Ectodermal cell (in vitro differentiated cells): ENCODE measurements at regions not wholly inside any gene's neighbourhood (a gene's known extent, or its start where the extent isn't known, plus 50 kb on each side); places are given as distances from the start of the nearest gene placed in this dataset.

Source experiments
- H3K27ac ChIP-seq: 2 replicates; pipeline ENCODE4 v1.7.0; 2013; ENCODE audit warnings: mild to moderate bottlenecking, low read depth, low read length; ENCODE audit not compliant: insufficient read depth, poor library complexity, severe bottlenecking
- H3K27me3 ChIP-seq: 2 replicates; pipeline ENCODE4 v1.7.0; 2013; ENCODE audit warnings: mild to moderate bottlenecking, low read length; ENCODE audit not compliant: insufficient read depth, control insufficient read depth, poor library complexity, severe bottlenecking
- H3K36me3 ChIP-seq: one replicate; pipeline ENCODE4 v1.7.0; 2013; ENCODE audit warnings: low read length; ENCODE audit not compliant: control insufficient read depth, insufficient read depth
- H3K4me1 ChIP-seq: one replicate; pipeline ENCODE4 v1.7.0; 2013; ENCODE audit warnings: low read length; ENCODE audit not compliant: control insufficient read depth, insufficient read depth
- H3K4me3 ChIP-seq: 2 replicates; pipeline ENCODE4 v1.7.0; 2013; ENCODE audit warnings: low read depth, low read length, control low read depth; ENCODE audit not compliant: insufficient read depth
- H3K9me3 ChIP-seq: 2 replicates; pipeline ENCODE4 v1.7.0; 2013; ENCODE audit warnings: mild to moderate bottlenecking, low read length, moderate library complexity; ENCODE audit not compliant: control insufficient read depth
- WGBS, 2 experiments: methylation state at CpG; one replicate each; pipeline ENCODE4 v1.1.7; 2013; ENCODE audit warnings: missing lambda C conversion rate in 2 of 2; 5-methylcytosine and 5-hydroxymethylcytosine counted together

DNA sequence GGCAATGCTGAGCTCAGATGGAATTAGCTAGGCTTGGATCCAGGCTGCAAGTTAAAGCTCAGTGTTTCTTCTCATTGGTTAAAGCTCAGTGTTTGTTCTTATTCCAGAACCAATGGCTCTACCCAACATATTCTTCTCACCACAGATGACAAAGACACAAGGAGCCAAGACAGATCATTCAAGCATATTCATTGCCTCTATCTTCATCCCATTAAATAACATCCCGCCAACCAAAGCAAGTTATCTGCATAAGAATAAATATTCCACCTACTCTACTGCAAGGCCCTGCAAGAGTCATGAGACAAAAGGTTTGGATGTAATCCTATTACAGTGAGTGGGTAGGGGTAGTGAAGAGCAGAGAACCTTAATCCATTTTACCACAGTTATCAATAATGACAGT is 766.5 kb downstream of the C4orf33 start:
- H3K27ac ChIP-seq: no peak overlapping the region
- no peaks in the 10 kb centered on the region for H3K9me3 ChIP-seq
- H3K4me3 ChIP-seq: no peak overlapping the region
- H3K4me1 ChIP-seq: peaks cover 10% of the 10 kb centered on the region
- H3K36me3 ChIP-seq: no peaks in the 10 kb centered on the region
- no peaks in the 10 kb centered on the region for H3K27me3 ChIP-seq
- WGBS, 2 experiments: 40% methylated on average over 1 of the region's 1 CpG; no CpG with 5 or more reads in 1 of the 2 experiments

DNA sequence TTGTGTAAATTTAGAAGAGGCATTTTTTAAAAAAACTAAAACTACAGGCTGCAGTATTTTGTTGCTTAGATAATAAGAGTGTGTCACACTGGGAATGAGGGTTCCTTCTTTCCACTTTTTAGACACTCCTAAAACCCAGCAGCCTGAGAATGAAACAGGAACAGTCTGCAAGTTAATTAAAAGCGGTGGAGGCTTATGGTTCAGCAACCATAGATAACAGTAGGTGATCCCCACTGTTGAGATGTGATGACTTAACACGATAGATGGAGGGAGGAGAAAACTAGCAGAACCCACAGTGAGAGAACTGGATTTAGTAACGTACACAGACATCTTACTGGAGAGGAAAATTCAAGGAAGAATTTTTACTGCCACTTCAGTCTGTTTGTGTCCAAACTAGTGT is 767.3 kb downstream of the C4orf33 start:
- Histone ChIP-seq H3K27ac (no peak overlapping the region), H3K9me3 (no peaks in the 10 kb centered on the region), H3K4me1 (peaks cover 10% of the 10 kb centered on the region), H3K27me3 (no peaks in the 10 kb centered on the region), H3K36me3 (no peaks in the 10 kb centered on the region), H3K4me3 (no peak overlapping the region)
- 23 to 29% methylated on average over 3 of the region's 3 CpGs for WGBS, 2 experiments

DNA sequence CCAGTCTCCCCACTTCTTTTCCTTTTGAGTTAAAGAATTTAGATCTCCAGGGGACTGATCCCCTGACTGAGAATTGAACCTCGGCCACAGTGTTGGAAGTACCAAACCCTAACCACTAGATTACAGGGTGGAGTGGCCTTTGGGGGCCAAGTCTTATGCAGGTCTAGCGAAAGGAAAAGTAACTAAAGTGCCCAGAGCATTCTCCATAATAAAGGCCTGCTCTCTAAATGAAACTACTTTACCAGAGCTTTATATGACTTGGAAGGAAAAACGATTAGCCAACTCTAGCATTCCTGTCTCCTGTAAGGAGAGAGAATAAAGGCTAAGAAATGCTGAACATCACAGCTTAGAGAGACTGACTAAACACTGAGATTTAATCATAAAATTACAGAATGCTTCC is 788.0 kb downstream of the C4orf33 start:
- Histone ChIP-seq H3K4me3 (no peak overlapping the region), H3K4me1 (no peaks in the 10 kb centered on the region), H3K27ac (no peak overlapping the region), H3K9me3 (no peaks in the 10 kb centered on the region), H3K36me3 (no peaks in the 10 kb centered on the region), H3K27me3 (no peaks in the 10 kb centered on the region)
- 79 to 89% methylated on average over 3 of the region's 3 CpGs for WGBS, 2 experiments

DNA sequence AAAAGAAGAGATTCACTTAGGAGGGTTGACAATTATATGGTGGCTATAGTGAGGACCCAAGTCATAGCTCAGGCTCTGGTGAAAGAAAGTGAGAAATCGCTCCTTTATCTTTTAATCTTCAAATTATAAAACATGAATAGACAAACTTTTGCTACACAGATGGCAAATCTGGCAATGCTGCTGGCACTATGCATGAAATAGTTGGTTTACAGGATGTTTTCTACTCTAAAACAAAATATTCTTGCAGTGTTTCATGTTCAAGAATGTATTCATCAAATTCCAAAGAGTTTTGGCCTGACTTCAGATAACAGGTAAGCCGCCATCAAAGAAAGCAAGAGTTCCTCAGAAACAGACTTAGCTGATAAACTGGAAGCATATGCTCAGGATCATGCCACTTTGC is 801.2 kb downstream of the C4orf33 start:
- no peak overlapping the region for H3K4me3 ChIP-seq
- H3K27ac ChIP-seq: no peak overlapping the region
- H3K9me3 ChIP-seq: no peaks in the 10 kb centered on the region
- no peaks in the 10 kb centered on the region for H3K4me1 ChIP-seq
- H3K27me3 ChIP-seq: no peaks in the 10 kb centered on the region
- H3K36me3 ChIP-seq: no peaks in the 10 kb centered on the region
- 87 to 95% methylated on average over 1 to 2 of the region's 2 CpGs for WGBS, 2 experiments

DNA sequence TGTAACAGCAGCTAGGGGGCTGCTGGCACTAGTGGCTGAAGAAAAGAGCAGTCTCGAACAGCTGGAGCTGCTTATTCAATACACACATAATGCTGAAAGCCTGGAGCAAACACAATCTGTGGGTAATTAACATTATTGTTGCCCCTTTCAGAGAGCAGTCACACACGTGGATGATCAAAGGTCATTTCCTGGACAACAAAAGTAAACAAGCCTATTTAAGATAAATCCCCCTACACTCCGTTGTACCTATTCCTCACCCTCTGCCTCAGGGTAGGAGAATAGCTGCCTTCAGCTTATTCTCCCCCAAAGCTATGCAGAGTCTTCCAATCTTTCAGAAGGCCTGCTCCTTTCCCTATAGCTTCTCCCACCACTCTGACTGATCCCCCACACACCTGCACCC is 803.9 kb downstream of the C4orf33 start:
- Histone ChIP-seq H3K4me1 (no peaks in the 10 kb centered on the region), H3K27ac (no peak overlapping the region)
- WGBS, 2 experiments: 81 to 84% methylated on average over 3 of the region's 3 CpGs

DNA sequence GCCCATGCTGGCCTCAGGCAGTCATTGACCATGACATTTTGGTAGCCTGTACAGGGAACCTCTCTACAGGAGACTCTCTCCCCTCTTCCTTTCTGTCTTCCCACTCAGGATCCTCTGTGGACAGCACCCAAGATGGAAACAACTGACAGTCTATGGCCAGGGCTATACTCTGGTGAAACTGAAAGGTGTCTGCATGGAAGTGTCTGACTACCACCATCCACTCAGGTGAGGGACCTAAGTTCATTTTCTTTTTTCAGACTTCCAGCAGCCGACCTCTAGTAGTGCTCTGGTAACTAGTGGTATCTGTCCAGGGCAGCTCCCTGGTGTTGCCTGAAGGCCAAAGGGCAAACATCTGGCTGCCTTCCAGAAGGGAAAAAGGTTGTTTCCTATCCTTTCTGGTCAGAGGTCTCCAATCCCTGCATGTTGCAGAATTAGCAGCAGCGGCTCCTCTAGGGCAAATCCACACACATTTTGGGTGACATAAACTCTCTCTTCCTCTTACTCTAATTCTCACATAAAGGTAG is 804.5 kb downstream of the C4orf33 start:
- H3K4me3 ChIP-seq: no peak overlapping the region
- H3K27me3 ChIP-seq: no peaks in the 10 kb centered on the region
- no peak overlapping the region for H3K27ac ChIP-seq
- no peaks in the 10 kb centered on the region for H3K9me3 ChIP-seq
- WGBS, 2 experiments: 88 to 95% methylated on average over 2 of the region's 2 CpGs
- no peaks in the 10 kb centered on the region for H3K4me1 ChIP-seq
- H3K36me3 ChIP-seq: no peaks in the 10 kb centered on the region

More for the DNA sequence above, 803.9 kb downstream of the C4orf33 start:
- Histone ChIP-seq H3K9me3 (no peaks in the 10 kb centered on the region), H3K27me3 (no peaks in the 10 kb centered on the region), H3K36me3 (no peaks in the 10 kb centered on the region), H3K4me3 (no peak overlapping the region)

DNA sequence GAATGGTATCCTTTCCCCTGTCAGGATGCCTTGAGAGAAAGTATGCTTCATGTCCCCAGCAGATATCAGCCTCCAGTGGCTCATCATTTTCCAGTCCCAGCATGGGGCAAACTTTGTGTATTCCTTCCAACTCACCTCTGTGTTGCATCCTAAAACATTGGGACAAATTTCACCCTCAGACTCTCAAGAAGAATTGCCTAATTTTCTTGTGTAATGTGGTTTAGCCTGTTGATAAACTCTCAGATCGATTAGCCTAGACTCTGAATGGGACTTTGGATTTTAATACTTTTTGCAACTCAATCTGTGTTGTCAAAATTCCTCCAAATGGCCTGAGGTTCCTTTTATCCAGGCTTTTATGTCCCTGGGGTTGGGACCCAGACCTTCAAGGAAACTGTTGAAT is 805.3 kb downstream of the C4orf33 start:
- H3K36me3 ChIP-seq: no peaks in the 10 kb centered on the region
- H3K27me3 ChIP-seq: no peaks in the 10 kb centered on the region
- WGBS, 2 experiments: 45 to 58% methylated on average over 1 of the region's 1 CpG
- H3K4me1 ChIP-seq: no peaks in the 10 kb centered on the region
- no peak overlapping the region for H3K27ac ChIP-seq
- no peaks in the 10 kb centered on the region for H3K9me3 ChIP-seq
- H3K4me3 ChIP-seq: no peak overlapping the region

DNA sequence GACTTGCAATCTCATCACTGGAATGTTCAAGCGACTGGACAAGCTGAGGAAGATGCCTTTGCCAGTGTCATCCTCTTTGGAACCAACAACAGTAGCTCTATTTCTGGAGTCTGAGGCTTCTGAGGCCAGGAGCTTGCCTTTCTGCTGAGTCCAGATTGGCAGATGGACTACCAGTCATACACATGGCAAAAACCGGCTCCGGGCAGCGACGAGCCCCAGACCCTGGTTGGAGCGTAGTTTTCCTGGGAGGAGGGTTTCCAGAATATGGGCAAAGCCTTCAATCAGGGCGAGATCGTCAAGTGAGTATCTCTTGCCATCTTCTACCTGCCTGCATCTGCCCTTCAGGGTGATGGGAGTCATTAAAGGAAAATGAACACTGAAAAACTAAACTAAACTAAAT is 807.9 kb downstream of the C4orf33 start:
- no peaks in the 10 kb centered on the region for H3K27me3 ChIP-seq
- 94 to 98% methylated on average over 8 of the region's 8 CpGs for WGBS, 2 experiments
- no peaks in the 10 kb centered on the region for H3K4me1 ChIP-seq
- H3K9me3 ChIP-seq: no peaks in the 10 kb centered on the region
- H3K36me3 ChIP-seq: no peaks in the 10 kb centered on the region
- H3K27ac ChIP-seq: no peak overlapping the region
- no peak overlapping the region for H3K4me3 ChIP-seq

DNA sequence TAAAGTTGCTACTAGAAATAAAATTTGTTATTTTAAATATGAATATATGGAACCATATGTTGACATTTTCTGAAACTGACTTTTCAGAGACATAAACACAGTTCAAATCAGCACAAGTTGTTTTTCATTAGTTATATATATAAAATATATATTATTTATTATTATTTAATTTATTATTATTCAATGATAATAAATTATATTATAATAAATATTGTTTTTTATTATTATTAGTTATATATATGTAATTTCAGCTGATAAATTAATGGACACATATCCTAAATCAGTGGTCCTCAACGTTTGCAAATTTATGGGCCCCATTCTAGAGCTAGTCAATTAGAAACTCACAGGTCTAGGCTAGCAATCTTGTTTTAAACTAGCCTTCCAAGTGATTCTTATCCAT is 809.3 kb downstream of the C4orf33 start:
- Histone ChIP-seq H3K27me3 (no peaks in the 10 kb centered on the region), H3K9me3 (no peaks in the 10 kb centered on the region), H3K27ac (no peak overlapping the region), H3K36me3 (no peaks in the 10 kb centered on the region), H3K4me1 (no peaks in the 10 kb centered on the region), H3K4me3 (no peak overlapping the region)
- 82 to 95% methylated on average over 1 of the region's 1 CpG for WGBS, 2 experiments

DNA sequence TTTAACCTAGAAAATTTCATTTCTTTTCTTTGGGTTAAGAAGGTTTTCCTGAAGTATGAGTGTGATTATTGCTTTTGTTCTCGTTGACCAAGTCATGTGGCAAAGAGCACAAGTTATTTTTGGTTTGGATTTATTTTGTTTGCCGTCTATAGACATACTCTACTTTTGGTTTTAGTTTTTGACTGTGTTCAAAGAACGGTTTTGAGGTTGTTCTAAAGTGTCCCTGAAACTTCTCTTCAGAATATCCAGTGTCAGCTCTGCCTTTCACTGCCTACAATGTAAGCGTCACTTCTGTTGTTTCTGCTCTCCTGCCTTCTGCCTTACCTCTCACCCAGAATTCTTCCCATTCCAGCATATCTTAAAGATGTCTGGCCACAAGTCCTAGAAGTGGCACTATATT is 812.2 kb downstream of the C4orf33 start:
- Histone ChIP-seq H3K4me1 (no peaks in the 10 kb centered on the region), H3K27me3 (no peaks in the 10 kb centered on the region), H3K4me3 (no peak overlapping the region), H3K36me3 (no peaks in the 10 kb centered on the region), H3K9me3 (no peaks in the 10 kb centered on the region), H3K27ac (no peak overlapping the region)
- 75 to 77% methylated on average over 4 of the region's 4 CpGs for WGBS, 2 experiments

DNA sequence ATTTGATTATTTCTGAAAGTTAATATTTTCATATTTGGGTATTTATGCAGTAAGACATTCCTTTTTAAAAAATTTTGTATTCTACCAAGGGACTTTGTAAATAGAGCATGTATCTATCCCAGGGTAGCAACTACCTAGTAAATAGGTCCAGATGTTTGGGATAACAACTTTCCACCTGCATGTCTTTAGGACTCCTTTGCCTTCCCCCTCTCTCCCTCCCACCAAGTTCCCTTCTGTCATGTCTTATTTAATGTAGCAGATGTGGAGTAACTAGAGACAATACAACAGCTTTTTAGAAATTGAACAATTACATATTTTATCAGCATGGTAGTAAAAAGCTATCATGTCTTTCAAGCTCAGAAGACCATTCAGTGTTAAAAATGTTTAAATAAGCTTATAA is 821.0 kb downstream of the C4orf33 start:
- no peaks in the 10 kb centered on the region for H3K36me3 ChIP-seq
- H3K27me3 ChIP-seq: no peaks in the 10 kb centered on the region
- no peaks in the 10 kb centered on the region for H3K9me3 ChIP-seq
- H3K4me1 ChIP-seq: no peaks in the 10 kb centered on the region
- H3K4me3 ChIP-seq: no peak overlapping the region
- no peak overlapping the region for H3K27ac ChIP-seq
